Astrocyte (in vitro differentiated cells and primary cell): ENCODE measurements at regions not wholly inside any gene's neighbourhood (a gene's known extent, or its start where the extent isn't known, plus 50 kb on each side); places are given as distances from the start of the nearest gene placed in this dataset.
"Not testable (repeated sequence)": the region's sequence is repeated elsewhere in the genome, so short reads cannot be mapped to it uniquely, and the experiment has no call there.

Experiments
- DNase-seq: peaks from one replicate; pipeline ENCODE4 v3.0.0-alpha.2; 2010; ENCODE audit warnings: low read depth
- FAIRE-seq: peaks from 2 replicates; lab custom pipeline; 2011; peaks lifted over from hg19 to GRCh38; lab: Jason Lieb, UNC
- H2AFZ ChIP-seq: 2 replicates; pipeline ENCODE4 v1.6.0; 2012; ENCODE audit warnings: low read depth, low read length, inconsistent platforms
- H3K27ac ChIP-seq: 2 replicates; pipeline ENCODE4 v1.5.1; 2011; ENCODE audit warnings: low read depth, low read length, inconsistent platforms
- H3K27me3 ChIP-seq: 2 replicates; pipeline ENCODE4 v1.6.0; 2011; ENCODE audit warnings: low read length, inconsistent platforms; ENCODE audit not compliant: insufficient read depth
- H3K36me3 ChIP-seq: 2 replicates; pipeline ENCODE4 v1.5.1; 2011; ENCODE audit warnings: low read length, inconsistent platforms; ENCODE audit not compliant: insufficient read depth
- H3K4me1 ChIP-seq: 2 replicates; pipeline ENCODE4 v1.5.1; 2011; ENCODE audit warnings: low read length, inconsistent platforms; ENCODE audit not compliant: insufficient read depth
- H3K4me2 ChIP-seq: 2 replicates; pipeline ENCODE4 v1.6.0; 2012; ENCODE audit warnings: low read length, inconsistent platforms
- H3K4me3 ChIP-seq: 2 replicates; pipeline ENCODE4 v1.5.1; 2011; ENCODE audit warnings: low read depth, mild to moderate bottlenecking, low read length, inconsistent platforms; ENCODE audit not compliant: insufficient read depth
- H3K79me2 ChIP-seq: 2 replicates; pipeline ENCODE4 v1.6.0; 2012; ENCODE audit warnings: mild to moderate bottlenecking, low read length, inconsistent platforms; ENCODE audit not compliant: insufficient read depth
- H3K9ac ChIP-seq: 2 replicates; pipeline ENCODE4 v1.6.0; 2012; ENCODE audit warnings: mild to moderate bottlenecking, low read length, inconsistent platforms
- H3K9me3 ChIP-seq: 2 replicates; pipeline ENCODE4 v1.5.1; 2012; ENCODE audit warnings: low read depth, mild to moderate bottlenecking, low read length, inconsistent platforms; ENCODE audit not compliant: insufficient read depth
- H4K20me1 ChIP-seq: 2 replicates; pipeline ENCODE4 v1.6.0; 2012; ENCODE audit warnings: low read length, inconsistent platforms; ENCODE audit not compliant: insufficient read depth
- H3K27ac Mint-ChIP-seq: one replicate; pipeline ENCODE4 v1.8.0; 2021; ENCODE audit warnings: mild to moderate bottlenecking, mixed read lengths; ENCODE audit not compliant: unreplicated experiment
- H3K27me3 Mint-ChIP-seq: one replicate; pipeline ENCODE4 v1.8.0; 2021; ENCODE audit warnings: low read depth, mixed read lengths; ENCODE audit not compliant: unreplicated experiment
- H3K36me3 Mint-ChIP-seq: one replicate; pipeline ENCODE4 v1.8.0; 2021; ENCODE audit warnings: low read depth, mixed read lengths; ENCODE audit not compliant: unreplicated experiment
- H3K4me1 Mint-ChIP-seq: one replicate; pipeline ENCODE4 v1.8.0; 2021; ENCODE audit warnings: low read depth, mixed read lengths; ENCODE audit not compliant: unreplicated experiment
- H3K4me3 Mint-ChIP-seq: one replicate; pipeline ENCODE4 v1.8.0; 2021; ENCODE audit warnings: mild to moderate bottlenecking, moderate library complexity, mixed read lengths; ENCODE audit not compliant: unreplicated experiment
- H3K9me3 Mint-ChIP-seq: one replicate; pipeline ENCODE4 v1.8.0; 2021; ENCODE audit warnings: mild to moderate bottlenecking, mixed read lengths; ENCODE audit not compliant: unreplicated experiment
- EZH2 ChIP-seq: IDR thresholded peaks from 2 replicates; pipeline ENCODE4 v1.6.1; 2012; ENCODE audit warnings: mild to moderate bottlenecking, low read length, inconsistent platforms; ENCODE audit not compliant: insufficient read depth
- TF ChIP-seq, protein P1 (sequence below): IDR thresholded peaks from 2 replicates; pipeline ENCODE4 v1.5.1; 2011; ENCODE audit warnings: low read depth, mild to moderate bottlenecking, inconsistent platforms, low read length, moderate library complexity; ENCODE audit not compliant: insufficient read depth

DNA sequence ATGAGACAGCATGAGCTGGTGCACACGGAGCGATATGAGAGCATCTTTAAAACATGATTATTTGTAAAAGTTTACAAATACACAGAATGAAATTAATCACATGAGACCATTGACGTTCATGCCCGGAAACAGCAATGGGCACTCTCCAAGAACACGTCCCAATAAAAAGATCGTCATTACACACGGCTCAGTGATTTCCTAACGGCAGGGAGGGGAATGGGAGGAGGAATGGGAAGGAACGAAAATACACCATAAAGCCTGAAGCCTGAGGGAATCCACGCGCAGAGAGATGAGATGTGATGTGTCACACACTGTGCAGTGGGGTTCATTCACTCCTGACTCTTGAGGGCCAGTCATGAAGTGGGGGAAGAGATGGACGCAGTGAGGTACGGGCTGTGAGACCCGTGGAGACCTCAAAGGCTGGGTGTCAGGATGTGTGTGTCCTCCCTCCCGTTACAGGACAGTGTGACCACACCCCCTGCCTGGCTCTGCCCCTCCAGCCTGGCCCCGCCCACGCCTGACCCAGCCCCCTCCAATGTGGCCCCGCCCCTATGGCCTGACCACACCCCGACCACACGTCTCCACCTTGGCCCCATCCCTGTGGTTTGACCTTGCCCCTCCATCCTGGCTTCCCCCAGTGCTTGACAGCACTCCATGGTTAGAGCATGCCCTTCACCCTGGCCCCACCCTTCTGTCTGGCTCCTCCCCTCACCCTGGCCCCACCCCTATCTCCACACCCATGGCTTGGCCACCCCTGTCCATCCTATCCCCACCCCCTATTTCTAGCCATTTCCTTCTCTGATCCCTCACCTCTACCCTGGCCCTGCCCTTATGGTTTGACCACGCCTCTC lies 270.5 kb upstream of the SFSWAP start:
- H3K27me3 Mint-ChIP-seq = peaks cover 14% of the 10 kb centered on the region
- DNase-seq, H3K9ac ChIP-seq, H3K27ac ChIP-seq, H3K4me3 ChIP-seq, H3K36me3 Mint-ChIP-seq, H3K79me2 ChIP-seq, H3K27ac Mint-ChIP-seq, H3K9me3 Mint-ChIP-seq, H2AFZ ChIP-seq, H3K4me2 ChIP-seq, H3K4me1 Mint-ChIP-seq, H4K20me1 ChIP-seq, FAIRE-seq, H3K4me1 ChIP-seq, H3K27me3 ChIP-seq, H3K9me3 ChIP-seq, H3K4me3 Mint-ChIP-seq, H3K36me3 ChIP-seq: not testable (repeated sequence)

DNA sequence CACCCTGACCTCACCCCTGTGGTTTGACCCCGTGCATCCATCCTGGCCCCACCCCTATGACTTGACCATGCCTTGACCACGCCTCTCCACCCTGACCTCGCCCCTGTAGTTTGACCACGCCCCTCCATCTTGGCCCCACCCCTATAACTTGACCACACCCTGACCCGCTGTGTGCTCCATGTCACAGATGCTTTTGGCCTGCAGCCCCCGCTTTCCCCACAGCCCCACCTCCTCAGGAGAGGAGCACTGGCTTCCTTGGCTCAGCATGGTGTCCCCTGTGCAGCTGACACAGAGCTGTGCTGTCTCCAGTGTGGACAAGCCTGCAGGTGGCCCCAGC lies 269.9 kb upstream of the SFSWAP start:
- Histone ChIP-seq H3K79me2 (no peaks in the 10 kb centered on the region), H4K20me1 (no peaks in the 10 kb centered on the region), H3K27me3 (no peaks in the 10 kb centered on the region), H3K36me3 (no peaks in the 10 kb centered on the region), H3K4me1 (no peaks in the 10 kb centered on the region), H2AFZ (no peak overlapping the region), H3K4me2 (no peak overlapping the region), H3K9ac (no peak overlapping the region), H3K4me3 (no peak overlapping the region), H3K9me3 (no peaks in the 10 kb centered on the region), H3K27ac (no peak overlapping the region)
- Mint-ChIP-seq H3K9me3 (no peaks in the 10 kb centered on the region), H3K4me1 (no peaks in the 10 kb centered on the region), H3K27me3 (peaks cover 19% of the 10 kb centered on the region), H3K27ac (no peak overlapping the region), H3K4me3 (no peak overlapping the region), H3K36me3 (no peaks in the 10 kb centered on the region)
- no peak for DNase-seq
- TF ChIP-seq EZH2 = no peak
- TF ChIP-seq, protein P1, sequence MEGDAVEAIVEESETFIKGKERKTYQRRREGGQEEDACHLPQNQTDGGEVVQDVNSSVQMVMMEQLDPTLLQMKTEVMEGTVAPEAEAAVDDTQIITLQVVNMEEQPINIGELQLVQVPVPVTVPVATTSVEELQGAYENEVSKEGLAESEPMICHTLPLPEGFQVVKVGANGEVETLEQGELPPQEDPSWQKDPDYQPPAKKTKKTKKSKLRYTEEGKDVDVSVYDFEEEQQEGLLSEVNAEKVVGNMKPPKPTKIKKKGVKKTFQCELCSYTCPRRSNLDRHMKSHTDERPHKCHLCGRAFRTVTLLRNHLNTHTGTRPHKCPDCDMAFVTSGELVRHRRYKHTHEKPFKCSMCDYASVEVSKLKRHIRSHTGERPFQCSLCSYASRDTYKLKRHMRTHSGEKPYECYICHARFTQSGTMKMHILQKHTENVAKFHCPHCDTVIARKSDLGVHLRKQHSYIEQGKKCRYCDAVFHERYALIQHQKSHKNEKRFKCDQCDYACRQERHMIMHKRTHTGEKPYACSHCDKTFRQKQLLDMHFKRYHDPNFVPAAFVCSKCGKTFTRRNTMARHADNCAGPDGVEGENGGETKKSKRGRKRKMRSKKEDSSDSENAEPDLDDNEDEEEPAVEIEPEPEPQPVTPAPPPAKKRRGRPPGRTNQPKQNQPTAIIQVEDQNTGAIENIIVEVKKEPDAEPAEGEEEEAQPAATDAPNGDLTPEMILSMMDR = no peak
- FAIRE-seq = no peak

DNA sequence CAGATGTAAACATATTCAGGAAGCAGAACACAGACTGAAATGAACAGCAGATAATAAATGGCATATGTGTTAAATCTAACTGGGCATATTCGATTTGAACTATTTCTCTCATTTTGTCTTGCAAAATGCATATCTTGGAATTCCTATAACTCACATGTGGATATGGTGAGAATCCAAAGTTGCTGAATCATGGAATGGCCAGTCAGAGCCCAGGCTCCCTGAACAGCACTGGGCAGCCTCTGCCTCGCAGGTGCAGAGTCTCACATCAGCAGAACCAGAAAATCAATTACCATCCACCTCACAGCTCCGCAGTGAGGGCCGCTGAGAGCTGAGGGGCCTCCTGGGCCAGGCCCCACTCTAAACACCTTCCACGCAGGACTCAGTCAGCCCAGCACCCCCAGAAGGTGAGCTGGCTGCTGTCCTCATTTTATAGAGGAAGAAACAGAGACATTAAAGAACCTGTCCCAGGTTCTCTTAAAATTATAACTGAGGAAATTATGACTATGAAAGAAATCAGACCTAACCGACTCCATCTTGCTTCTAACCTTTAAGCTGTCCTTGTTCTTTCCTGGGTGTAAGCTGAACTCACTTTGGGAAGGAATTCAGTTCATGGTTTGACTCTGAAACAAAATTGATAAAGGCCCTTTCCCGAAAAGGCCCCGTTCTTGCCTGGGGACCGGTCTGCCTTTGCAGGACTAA lies 269.1 kb upstream of the SFSWAP start:
- Histone ChIP-seq H3K4me1 (no peaks in the 10 kb centered on the region), H3K9me3 (no peaks in the 10 kb centered on the region), H3K27ac (no peak overlapping the region), H4K20me1 (no peaks in the 10 kb centered on the region), H3K36me3 (no peaks in the 10 kb centered on the region), H2AFZ (no peak overlapping the region), H3K4me3 (no peak overlapping the region), H3K79me2 (no peaks in the 10 kb centered on the region), H3K9ac (no peak overlapping the region), H3K4me2 (no peak overlapping the region), H3K27me3 (no peaks in the 10 kb centered on the region)
- no peak for TF ChIP-seq EZH2
- TF ChIP-seq, protein P1 = no peak
- DNase-seq (no peak), FAIRE-seq (no peak)
- peaks cover 19% of the 10 kb centered on the region for H3K27me3 Mint-ChIP-seq
- H3K4me1 Mint-ChIP-seq = no peaks in the 10 kb centered on the region
- H3K4me3 Mint-ChIP-seq = no peak overlapping the region
- H3K9me3 Mint-ChIP-seq = no peaks in the 10 kb centered on the region
- no peaks in the 10 kb centered on the region for H3K36me3 Mint-ChIP-seq
- H3K27ac Mint-ChIP-seq = peak overlapping the region; percentile 43
